ENCODE measurements at regions not wholly inside any gene's neighbourhood (a gene's known extent, or its start where the extent isn't known, plus 50 kb on each side); places are given as distances from the start of the nearest gene placed in this dataset.

DNA sequence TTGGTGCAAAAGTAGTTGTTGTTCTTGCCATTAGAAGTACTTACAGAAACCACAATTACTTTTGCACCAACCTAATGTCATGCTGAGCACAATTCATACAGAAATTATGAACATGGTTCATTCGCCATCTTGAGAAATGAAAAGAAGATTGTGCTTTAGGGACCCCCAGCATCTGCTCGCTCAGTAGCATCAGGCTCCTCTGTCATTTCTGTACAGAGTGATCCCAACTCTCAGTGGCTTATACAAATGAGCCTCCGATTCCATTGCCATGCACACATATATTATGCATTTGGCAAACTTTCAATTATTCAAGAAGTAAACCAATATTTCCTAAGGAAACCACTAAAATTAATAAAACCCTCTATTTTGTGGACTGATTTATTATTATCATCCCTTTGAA, 266.2 kb downstream of the MED10 start:
- no peak overlapping the region for H3K9ac ChIP-seq
- H3K4me2 ChIP-seq (ENCODE audit: unreplicated experiment), result no peak overlapping the region
- H3K79me2 ChIP-seq (ENCODE audit: insufficient read depth), result no peaks in the 10 kb centered on the region
- WGBS, 2 experiments (ENCODE audit: low coverage in 1 of 2, low lambda C conversion rate in 2 of 2, missing lambda C conversion rate in 2 of 2), result 16 to 22% methylated on average over 3 of the region's 3 CpGs
- TF ChIP-seq EZH2phosphoT487 (IDR thresholded peaks at IDR 0.05; ENCODE audit: insufficient read depth, low read depth), result no peak
- no peak for TF ChIP-seq EZH2 (IDR thresholded peaks at IDR 0.05; ENCODE audit: insufficient read depth, poor library complexity, severe bottlenecking)
- in situ Hi-C loops (cut with MboI), result no loop called here
- H3K36me3 ChIP-seq (ENCODE audit: low read depth), result no peaks in the 10 kb centered on the region
- no peak for DNase-seq
- no peaks in the 10 kb centered on the region for H3K27me3 ChIP-seq (replicated peaks; ENCODE audit: insufficient read depth)
- no peaks in the 10 kb centered on the region for H3K9me3 ChIP-seq (ENCODE audit: low read depth)
- H3K27ac ChIP-seq, result no peak overlapping the region
- no peaks in the 10 kb centered on the region for H3F3A ChIP-seq (ENCODE audit: insufficient read depth)
- no peak overlapping the region for H2AFZ ChIP-seq
- H3K4me3 ChIP-seq, result no peak overlapping the region
- no peaks in the 10 kb centered on the region for H3K4me1 ChIP-seq (ENCODE audit: insufficient read depth)
- no peaks in the 10 kb centered on the region for H4K20me1 ChIP-seq (ENCODE audit: insufficient read depth)
- H3K9me2 ChIP-seq (ENCODE audit: insufficient read depth), result no peaks in the 10 kb centered on the region

DNA sequence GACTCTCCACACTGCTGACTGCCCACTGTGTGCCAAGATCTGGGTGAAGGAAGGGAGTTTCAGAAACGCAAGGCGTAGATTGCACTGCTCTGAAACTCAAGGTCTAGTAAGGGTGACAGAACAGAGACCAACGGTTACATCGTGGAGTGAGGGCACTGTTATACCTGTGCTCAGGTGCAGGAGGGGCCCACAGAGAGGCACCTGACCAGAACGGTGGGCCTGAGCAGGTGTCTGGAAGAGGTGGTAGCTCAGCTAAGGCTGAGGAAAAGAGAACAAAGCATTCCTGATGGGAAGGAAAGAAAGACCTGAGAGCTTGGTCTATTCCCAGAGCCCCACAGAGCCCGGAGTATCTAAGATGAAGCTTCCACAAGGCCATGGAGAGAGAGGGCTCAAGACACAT, 267.2 kb downstream of the MED10 start:
- H4K20me1 ChIP-seq (ENCODE audit: insufficient read depth), result no peaks in the 10 kb centered on the region
- H3K27me3 ChIP-seq (replicated peaks; ENCODE audit: insufficient read depth), result no peaks in the 10 kb centered on the region
- H3K9me2 ChIP-seq (ENCODE audit: insufficient read depth), result no peaks in the 10 kb centered on the region
- no peak overlapping the region for H3K27ac ChIP-seq
- no peaks in the 10 kb centered on the region for H3K79me2 ChIP-seq (ENCODE audit: insufficient read depth)
- WGBS, 2 experiments (ENCODE audit: low coverage in 1 of 2, low lambda C conversion rate in 2 of 2, missing lambda C conversion rate in 2 of 2), result 25 to 27% methylated on average over 6 of the region's 6 CpGs
- DNase-seq, result no peak
- no peak for TF ChIP-seq EZH2phosphoT487 (IDR thresholded peaks at IDR 0.05; ENCODE audit: insufficient read depth, low read depth)
- TF ChIP-seq EZH2 (IDR thresholded peaks at IDR 0.05; ENCODE audit: insufficient read depth, poor library complexity, severe bottlenecking), result no peak
- H3K9me3 ChIP-seq (ENCODE audit: low read depth), result no peaks in the 10 kb centered on the region
- H3K4me1 ChIP-seq (ENCODE audit: insufficient read depth), result no peaks in the 10 kb centered on the region
- no peak overlapping the region for H3K4me3 ChIP-seq
- no peak overlapping the region for H3K4me2 ChIP-seq (ENCODE audit: unreplicated experiment)
- in situ Hi-C loops (cut with MboI), result no loop called here
- H3K9ac ChIP-seq, result no peak overlapping the region
- H3F3A ChIP-seq (ENCODE audit: insufficient read depth), result no peaks in the 10 kb centered on the region
- H2AFZ ChIP-seq, result no peak overlapping the region
- H3K36me3 ChIP-seq (ENCODE audit: low read depth), result no peaks in the 10 kb centered on the region

GRCh38 chr5:6110441-6111005, 267.8 kb downstream of the MED10 start:
- Histone ChIP-seq H4K20me1 (ENCODE audit: insufficient read depth) (no peaks in the 10 kb centered on the region), H3K9ac (no peak overlapping the region), H3K9me3 (ENCODE audit: low read depth) (no peaks in the 10 kb centered on the region), H2AFZ (no peak overlapping the region), H3K79me2 (ENCODE audit: insufficient read depth) (no peaks in the 10 kb centered on the region), H3K36me3 (ENCODE audit: low read depth) (no peaks in the 10 kb centered on the region), H3F3A (ENCODE audit: insufficient read depth) (no peaks in the 10 kb centered on the region), H3K27me3 (replicated peaks; ENCODE audit: insufficient read depth) (no peaks in the 10 kb centered on the region), H3K4me2 (ENCODE audit: unreplicated experiment) (no peak overlapping the region), H3K4me1 (ENCODE audit: insufficient read depth) (no peaks in the 10 kb centered on the region), H3K9me2 (ENCODE audit: insufficient read depth) (no peaks in the 10 kb centered on the region), H3K4me3 (no peak overlapping the region), H3K27ac (no peak overlapping the region)
- in situ Hi-C loops (cut with MboI), result no loop called here
- DNase-seq, result no peak
- TF ChIP-seq EZH2 (IDR thresholded peaks at IDR 0.05; ENCODE audit: insufficient read depth, poor library complexity, severe bottlenecking), result no peak
- WGBS, 2 experiments (ENCODE audit: low coverage in 1 of 2, low lambda C conversion rate in 2 of 2, missing lambda C conversion rate in 2 of 2), result 49 to 52% methylated on average over 8 of the region's 8 CpGs

DNA sequence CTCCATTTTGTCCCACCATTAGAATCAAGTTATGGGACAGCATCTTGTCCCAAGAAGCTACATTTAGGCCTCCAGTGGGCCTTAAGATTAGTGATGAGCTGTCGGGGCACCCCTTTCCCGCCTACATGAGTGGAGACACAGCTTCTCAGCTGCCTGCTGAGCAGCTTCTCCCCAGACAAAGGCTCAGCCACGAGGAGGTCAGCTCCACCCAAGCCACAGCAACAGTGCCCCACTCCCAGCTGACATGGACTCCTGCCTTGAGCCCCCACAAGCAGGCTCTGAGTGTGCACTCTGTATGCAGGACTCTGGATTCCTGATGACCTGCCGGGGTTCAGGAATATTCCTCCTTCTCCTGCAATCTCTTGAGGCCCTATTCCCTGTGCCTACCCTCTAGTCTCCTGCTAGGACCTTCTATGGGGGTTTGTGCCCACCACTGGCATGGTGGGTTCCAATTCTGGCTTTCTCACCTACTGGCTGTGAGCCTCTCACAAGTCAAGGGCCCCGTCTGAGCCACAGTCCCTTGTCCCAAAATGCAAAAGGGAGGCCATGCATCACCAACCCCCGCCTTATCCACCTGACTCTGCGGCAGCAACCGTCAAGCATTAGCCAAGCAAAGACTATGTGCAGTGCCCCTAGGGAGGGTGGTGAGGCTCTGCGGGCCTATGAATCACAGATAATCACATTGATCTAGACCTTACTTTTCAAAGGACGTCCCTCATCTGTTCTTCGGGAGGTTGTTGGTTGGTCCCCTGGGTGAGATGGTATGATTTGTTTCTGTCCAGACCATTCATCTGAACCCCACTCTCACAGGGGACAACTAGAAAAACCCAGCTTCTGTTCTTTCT, 269.1 kb downstream of the MED10 start:
- in situ Hi-C loops (cut with MboI), result no loop called here
- WGBS, 2 experiments (ENCODE audit: low coverage in 1 of 2, low lambda C conversion rate in 2 of 2, missing lambda C conversion rate in 2 of 2), result 33 to 40% methylated on average over 11 of the region's 11 CpGs
- H4K20me1 ChIP-seq (ENCODE audit: insufficient read depth), result no peaks in the 10 kb centered on the region
- no peak overlapping the region for H3K9ac ChIP-seq
- H3K4me3 ChIP-seq, result no peak overlapping the region
- no peaks in the 10 kb centered on the region for H3K4me1 ChIP-seq (ENCODE audit: insufficient read depth)
- H3K9me3 ChIP-seq (ENCODE audit: low read depth), result no peaks in the 10 kb centered on the region
- TF ChIP-seq EZH2phosphoT487 (IDR thresholded peaks at IDR 0.05; ENCODE audit: insufficient read depth, low read depth), result no peak
- no peak for TF ChIP-seq EZH2 (IDR thresholded peaks at IDR 0.05; ENCODE audit: insufficient read depth, poor library complexity, severe bottlenecking)
- no peak overlapping the region for H3K4me2 ChIP-seq (ENCODE audit: unreplicated experiment)
- no peaks in the 10 kb centered on the region for H3F3A ChIP-seq (ENCODE audit: insufficient read depth)
- no peak overlapping the region for H3K27ac ChIP-seq
- no peaks in the 10 kb centered on the region for H3K79me2 ChIP-seq (ENCODE audit: insufficient read depth)
- no peak overlapping the region for H2AFZ ChIP-seq
- H3K27me3 ChIP-seq (replicated peaks; ENCODE audit: insufficient read depth), result no peaks in the 10 kb centered on the region
- no peak for DNase-seq
- H3K9me2 ChIP-seq (ENCODE audit: insufficient read depth), result no peaks in the 10 kb centered on the region
- no peaks in the 10 kb centered on the region for H3K36me3 ChIP-seq (ENCODE audit: low read depth)

Data from GM23248 (cell line).